ENCODE measurements at regions not wholly inside any gene's neighbourhood (a gene's known extent, or its start where the extent isn't known, plus 50 kb on each side); places are given as distances from the start of the nearest gene placed in this dataset.

DNA sequence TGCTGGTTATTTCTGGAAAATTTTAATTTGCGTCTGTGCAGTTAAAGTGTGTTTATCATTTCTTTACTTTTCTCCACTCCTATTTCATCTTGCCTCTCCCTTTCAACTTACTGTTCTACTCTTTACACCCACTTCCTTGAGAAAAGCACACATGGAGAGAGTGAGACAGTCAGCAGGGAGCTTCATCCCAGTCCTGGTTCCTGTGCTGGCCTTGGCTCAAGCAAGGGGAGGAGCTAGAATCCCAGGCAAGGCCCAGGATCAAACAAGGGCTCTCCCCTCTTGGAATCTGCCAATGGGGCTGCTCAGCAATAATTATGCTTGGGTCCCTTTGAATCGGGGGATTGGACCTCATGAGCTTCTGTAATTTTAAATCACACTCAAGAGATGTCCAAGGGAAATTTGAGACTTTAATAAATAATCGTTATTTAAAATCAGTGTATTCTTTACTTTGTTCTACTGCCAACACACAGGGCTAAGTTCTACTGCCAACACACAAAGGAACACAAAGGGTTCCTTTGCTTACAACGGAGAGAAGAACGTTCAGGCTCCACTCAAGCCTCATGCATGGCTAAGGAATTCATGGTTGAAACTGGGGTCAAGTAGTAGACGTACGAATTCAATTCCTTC lies 439.3 kb upstream of the DAB2 start:
- no peak for DNase-seq

DNA sequence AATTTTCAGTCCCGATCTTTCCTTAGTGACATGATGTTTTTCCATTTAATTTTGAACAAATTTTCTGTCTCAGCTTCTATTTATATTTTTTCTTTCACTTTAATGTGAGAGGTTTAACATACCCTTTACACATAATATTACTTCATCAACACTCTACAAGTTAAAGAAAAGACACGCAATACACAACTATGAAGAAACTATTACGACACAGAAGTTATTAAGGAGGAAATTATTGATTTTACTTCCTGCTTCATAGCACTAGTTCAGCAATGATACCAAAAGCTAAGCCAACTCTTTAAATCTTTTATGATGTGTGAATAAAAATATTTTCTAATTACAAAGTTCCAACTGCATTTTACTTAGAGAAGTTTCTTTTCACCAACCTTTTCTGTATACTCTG lies 432.3 kb upstream of the DAB2 start:
- DNase-seq: no peak

GRCh38 chr5:39854771-39855410 lies 430.1 kb upstream of the DAB2 start:
- DNase-seq: no peak

GRCh38 chr5:39850291-39850690 lies 425.5 kb upstream of the DAB2 start:
- no peak for DNase-seq

DNA sequence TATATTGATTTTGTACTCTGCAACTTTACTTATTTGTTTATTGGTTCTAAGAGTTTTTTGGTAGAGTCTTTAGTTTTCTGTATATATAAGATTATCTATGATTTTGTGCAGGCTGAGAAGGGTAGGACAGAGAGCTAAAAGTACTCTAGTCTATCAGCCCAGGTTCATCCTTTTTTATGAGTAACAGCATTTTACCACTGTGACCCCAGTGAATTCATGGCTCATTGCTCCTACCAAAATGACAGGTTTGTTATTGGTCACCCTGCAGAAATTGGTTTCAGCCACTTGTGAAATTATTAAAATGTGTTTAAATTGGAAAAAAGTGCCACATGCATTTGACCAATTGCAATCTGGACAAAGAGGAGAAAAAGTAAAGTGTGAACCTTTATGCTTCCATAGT lies 421.4 kb upstream of the DAB2 start:
- no peak for DNase-seq

- DNase-seq: no peak
These were observed 419.0 kb upstream of the DAB2 start for GRCh38 chr5:39843767-39844166.

GRCh38 chr5:39835371-39835770 lies 410.6 kb upstream of the DAB2 start:
- DNase-seq: no peak

- no peak for DNase-seq
These were observed 404.7 kb upstream of the DAB2 start for GRCh38 chr5:39829441-39829840.

- no peak for DNase-seq
These were observed 401.3 kb upstream of the DAB2 start for GRCh38 chr5:39826051-39826450.

DNA sequence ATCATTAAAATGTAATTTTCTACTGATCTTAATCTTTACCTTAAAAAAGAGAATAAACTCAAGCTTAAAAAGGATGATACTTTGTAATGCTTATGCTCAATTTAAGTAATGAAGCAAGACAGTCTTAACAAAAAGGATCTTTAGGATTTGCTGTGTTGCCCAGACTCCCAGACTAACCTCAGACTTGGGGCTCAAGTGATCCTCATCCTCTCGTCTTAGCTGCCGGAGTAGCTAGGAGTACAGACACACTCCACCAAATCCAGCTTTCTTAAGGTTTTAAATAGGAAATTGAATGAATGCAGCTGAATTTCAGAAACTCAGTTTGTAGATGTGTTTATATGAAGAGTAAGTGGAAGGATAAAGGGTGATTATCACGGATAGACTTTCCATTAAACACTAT lies 400.5 kb upstream of the DAB2 start:
- DNase-seq: no peak

- DNase-seq: no peak
These were observed 397.2 kb upstream of the DAB2 start for GRCh38 chr5:39822020-39822419.

DNA sequence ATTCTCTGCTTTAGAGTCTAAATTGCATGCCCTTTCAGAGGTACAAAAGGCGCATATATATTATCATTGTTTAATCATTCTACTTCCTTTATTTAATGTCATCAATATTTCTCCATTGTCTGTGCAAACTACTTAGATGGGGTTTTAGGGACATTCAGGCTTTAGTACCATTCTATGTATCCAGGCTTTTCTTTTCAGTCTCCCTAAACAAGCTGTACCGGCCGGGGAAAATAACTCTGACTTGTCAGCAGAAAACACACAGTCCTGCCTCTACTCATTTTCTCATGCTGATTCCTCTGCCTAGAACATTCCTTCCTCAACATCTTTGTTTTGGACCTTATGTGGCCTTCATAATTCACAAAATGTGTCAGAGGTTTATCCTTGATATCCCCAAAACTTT lies 392.1 kb upstream of the DAB2 start:
- no peak for DNase-seq

GRCh38 chr5:39816156-39816845 lies 391.5 kb upstream of the DAB2 start:
- no peak for DNase-seq

DNA sequence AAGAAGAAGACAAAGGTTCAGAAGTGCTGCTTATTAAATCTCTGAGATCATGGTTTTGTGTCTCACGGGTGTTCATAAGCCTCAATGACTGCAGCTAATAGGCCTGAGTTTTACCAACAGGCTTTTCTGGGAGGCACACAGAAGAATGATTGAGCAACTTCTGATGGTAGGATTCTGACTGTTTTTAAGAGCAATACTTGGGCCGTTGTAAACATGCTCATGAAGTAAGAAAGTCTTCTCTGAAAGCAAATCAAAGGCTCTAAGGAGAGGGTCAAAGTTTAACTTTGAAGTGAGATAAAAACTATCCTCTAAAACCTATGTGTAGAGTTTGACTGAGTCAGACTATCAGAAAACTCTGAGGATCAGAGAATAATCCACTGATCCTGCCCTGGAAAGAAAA lies 390.9 kb upstream of the DAB2 start:
- no peak for DNase-seq

DNA sequence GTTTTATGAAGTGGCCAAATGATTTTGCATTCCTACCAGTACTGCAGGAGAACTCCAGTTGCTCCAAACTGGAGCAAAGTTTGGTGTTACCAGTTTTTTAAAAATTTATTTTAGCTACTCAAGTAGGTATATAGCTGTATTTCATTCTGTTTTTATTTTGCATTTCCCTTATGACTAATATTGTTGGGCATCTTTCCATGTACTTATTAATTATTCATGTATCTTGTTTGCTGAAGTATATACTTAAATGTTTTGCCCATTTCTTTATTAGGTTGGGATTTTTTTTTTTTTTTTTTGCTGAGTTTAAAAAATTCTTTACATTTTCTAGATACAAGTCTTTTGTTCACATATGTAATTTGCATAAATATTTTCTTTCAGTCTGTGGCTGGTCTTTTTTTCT lies 386.6 kb upstream of the DAB2 start:
- no peak for DNase-seq

- DNase-seq: no peak
These were observed 383.9 kb upstream of the DAB2 start for GRCh38 chr5:39808656-39809055.

- no peak for DNase-seq
These were observed 376.5 kb upstream of the DAB2 start for GRCh38 chr5:39801306-39801705.

GRCh38 chr5:39800042-39800601 lies 375.3 kb upstream of the DAB2 start:
- no peak for DNase-seq

DNA sequence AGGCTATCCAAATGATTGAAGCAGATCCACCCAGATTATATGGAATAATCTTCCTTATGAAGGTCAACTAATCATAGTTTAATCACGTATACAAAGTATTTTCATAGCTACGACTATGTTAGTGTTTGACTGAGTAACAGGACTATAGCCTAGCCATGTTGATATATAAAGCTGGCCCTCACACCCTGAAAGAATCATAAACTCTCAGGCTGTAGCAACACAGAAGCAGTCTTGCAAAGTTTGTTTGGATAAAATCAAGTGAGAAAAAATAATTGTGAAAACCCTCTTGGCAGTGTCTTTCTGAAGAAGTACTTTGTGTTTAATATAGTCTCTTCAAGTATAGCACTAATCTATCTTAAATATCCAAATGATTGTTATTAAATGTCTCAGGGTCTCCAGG lies 374.5 kb upstream of the DAB2 start:
- DNase-seq: no peak

DNA sequence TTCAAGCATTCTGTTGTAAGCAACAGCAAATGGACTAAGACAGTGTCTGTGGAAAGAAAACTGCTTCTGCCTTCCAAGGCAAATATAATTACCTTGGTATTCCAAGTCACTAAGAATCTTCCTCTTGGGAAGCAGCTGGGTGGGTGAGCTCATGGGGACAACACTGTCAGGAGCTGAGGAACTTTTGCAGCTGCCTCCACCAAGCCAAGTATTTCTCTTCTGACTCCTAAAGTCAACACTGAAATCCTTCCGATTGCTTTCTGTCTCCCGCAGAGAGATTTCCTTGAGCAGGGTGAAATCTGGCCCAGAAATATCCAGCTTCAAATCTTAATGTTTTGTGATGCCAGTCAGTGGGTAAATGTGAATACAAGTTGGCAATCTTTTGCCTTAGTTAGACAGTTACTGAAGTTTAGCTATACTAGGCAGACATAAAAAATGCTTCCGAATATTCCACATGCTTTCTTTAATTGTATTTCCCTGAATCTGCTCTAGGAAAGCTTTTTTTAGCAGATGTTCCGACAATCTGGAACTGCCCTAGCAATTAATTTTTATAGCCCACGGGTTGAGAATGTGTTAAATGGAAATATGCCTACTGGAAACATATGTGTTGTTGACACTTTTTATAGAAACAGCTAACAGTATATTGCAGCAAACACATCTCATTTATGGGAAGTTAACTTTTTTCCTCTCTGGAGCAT lies 369.9 kb upstream of the DAB2 start:
- DNase-seq: no peak

- DNase-seq: no peak
These were observed 360.6 kb upstream of the DAB2 start for GRCh38 chr5:39785410-39785809.

- no peak for DNase-seq
These were observed 359.1 kb upstream of the DAB2 start for GRCh38 chr5:39783756-39784421.

DNA sequence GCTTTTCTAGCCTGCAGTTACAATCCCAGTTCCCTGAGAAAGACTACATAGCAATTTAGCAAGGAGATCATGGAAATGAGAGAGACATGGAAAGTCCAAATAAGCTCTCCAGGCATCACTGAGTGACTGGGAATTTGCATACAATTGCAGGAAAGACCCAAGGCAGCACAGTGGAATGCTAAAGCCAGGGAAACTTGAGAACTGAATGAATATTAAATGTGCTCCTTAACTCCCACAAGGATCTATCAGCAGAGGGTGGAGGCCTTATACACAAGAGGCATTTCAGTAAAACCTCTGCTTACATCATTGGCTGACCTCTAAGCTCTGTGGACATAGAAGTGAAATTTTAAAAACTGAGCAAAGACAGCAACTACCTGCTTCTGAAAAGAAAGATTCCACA lies 355.6 kb upstream of the DAB2 start:
- no peak for DNase-seq
